PC-9 (cell line): ENCODE measurements at regions not wholly inside any gene's neighbourhood (a gene's known extent, or its start where the extent isn't known, plus 50 kb on each side); places are given as distances from the start of the nearest gene placed in this dataset.

ENCODE experiments used
- EZH2 ChIP-seq: fragments of 200-600 bp; sonication (generic); IDR thresholded peaks from 2 replicates; pipeline ENCODE4 v1.8.0; 2017; ENCODE audit warnings: antibody characterized with exemption, low read depth
- TF ChIP-seq, protein P1 (sequence below): fragments of 200-600 bp; sonication (generic); conservative IDR thresholded peaks from 2 replicates; pipeline ENCODE4 v1.6.1; 2017; ENCODE audit warnings: mixed run types, antibody characterized with exemption, mild to moderate bottlenecking, moderate library complexity

DNA sequence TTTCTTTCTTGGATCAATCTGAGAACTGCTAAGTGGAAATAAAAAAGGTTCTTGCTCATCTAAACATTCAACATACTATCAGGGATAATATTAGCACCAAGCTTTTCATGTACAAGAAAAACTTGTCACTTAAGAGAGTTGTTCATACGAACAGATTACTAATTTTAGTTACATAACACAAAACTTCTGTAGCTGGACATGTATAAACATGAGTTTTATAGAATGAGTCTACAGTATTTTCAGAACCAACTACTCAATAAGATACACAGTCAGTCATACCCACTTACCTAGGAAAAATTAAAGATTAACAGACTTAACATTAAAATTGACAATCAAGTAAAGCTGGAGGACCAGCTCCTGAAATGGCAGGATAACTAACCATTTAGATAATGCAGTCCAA is 540.1 kb upstream of the FAM241A start:
- TF ChIP-seq, protein P1, sequence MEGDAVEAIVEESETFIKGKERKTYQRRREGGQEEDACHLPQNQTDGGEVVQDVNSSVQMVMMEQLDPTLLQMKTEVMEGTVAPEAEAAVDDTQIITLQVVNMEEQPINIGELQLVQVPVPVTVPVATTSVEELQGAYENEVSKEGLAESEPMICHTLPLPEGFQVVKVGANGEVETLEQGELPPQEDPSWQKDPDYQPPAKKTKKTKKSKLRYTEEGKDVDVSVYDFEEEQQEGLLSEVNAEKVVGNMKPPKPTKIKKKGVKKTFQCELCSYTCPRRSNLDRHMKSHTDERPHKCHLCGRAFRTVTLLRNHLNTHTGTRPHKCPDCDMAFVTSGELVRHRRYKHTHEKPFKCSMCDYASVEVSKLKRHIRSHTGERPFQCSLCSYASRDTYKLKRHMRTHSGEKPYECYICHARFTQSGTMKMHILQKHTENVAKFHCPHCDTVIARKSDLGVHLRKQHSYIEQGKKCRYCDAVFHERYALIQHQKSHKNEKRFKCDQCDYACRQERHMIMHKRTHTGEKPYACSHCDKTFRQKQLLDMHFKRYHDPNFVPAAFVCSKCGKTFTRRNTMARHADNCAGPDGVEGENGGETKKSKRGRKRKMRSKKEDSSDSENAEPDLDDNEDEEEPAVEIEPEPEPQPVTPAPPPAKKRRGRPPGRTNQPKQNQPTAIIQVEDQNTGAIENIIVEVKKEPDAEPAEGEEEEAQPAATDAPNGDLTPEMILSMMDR: no peak
- no peak for TF ChIP-seq EZH2
